ENCODE measurements at regions not wholly inside any gene's neighbourhood (a gene's known extent, or its start where the extent isn't known, plus 50 kb on each side); places are given as distances from the start of the nearest gene placed in this dataset.

GRCh38 chr4:175374459-175374858 is 437.6 kb downstream of the GPM6A start (continued):
- TF ChIP-seq, protein P1, sequence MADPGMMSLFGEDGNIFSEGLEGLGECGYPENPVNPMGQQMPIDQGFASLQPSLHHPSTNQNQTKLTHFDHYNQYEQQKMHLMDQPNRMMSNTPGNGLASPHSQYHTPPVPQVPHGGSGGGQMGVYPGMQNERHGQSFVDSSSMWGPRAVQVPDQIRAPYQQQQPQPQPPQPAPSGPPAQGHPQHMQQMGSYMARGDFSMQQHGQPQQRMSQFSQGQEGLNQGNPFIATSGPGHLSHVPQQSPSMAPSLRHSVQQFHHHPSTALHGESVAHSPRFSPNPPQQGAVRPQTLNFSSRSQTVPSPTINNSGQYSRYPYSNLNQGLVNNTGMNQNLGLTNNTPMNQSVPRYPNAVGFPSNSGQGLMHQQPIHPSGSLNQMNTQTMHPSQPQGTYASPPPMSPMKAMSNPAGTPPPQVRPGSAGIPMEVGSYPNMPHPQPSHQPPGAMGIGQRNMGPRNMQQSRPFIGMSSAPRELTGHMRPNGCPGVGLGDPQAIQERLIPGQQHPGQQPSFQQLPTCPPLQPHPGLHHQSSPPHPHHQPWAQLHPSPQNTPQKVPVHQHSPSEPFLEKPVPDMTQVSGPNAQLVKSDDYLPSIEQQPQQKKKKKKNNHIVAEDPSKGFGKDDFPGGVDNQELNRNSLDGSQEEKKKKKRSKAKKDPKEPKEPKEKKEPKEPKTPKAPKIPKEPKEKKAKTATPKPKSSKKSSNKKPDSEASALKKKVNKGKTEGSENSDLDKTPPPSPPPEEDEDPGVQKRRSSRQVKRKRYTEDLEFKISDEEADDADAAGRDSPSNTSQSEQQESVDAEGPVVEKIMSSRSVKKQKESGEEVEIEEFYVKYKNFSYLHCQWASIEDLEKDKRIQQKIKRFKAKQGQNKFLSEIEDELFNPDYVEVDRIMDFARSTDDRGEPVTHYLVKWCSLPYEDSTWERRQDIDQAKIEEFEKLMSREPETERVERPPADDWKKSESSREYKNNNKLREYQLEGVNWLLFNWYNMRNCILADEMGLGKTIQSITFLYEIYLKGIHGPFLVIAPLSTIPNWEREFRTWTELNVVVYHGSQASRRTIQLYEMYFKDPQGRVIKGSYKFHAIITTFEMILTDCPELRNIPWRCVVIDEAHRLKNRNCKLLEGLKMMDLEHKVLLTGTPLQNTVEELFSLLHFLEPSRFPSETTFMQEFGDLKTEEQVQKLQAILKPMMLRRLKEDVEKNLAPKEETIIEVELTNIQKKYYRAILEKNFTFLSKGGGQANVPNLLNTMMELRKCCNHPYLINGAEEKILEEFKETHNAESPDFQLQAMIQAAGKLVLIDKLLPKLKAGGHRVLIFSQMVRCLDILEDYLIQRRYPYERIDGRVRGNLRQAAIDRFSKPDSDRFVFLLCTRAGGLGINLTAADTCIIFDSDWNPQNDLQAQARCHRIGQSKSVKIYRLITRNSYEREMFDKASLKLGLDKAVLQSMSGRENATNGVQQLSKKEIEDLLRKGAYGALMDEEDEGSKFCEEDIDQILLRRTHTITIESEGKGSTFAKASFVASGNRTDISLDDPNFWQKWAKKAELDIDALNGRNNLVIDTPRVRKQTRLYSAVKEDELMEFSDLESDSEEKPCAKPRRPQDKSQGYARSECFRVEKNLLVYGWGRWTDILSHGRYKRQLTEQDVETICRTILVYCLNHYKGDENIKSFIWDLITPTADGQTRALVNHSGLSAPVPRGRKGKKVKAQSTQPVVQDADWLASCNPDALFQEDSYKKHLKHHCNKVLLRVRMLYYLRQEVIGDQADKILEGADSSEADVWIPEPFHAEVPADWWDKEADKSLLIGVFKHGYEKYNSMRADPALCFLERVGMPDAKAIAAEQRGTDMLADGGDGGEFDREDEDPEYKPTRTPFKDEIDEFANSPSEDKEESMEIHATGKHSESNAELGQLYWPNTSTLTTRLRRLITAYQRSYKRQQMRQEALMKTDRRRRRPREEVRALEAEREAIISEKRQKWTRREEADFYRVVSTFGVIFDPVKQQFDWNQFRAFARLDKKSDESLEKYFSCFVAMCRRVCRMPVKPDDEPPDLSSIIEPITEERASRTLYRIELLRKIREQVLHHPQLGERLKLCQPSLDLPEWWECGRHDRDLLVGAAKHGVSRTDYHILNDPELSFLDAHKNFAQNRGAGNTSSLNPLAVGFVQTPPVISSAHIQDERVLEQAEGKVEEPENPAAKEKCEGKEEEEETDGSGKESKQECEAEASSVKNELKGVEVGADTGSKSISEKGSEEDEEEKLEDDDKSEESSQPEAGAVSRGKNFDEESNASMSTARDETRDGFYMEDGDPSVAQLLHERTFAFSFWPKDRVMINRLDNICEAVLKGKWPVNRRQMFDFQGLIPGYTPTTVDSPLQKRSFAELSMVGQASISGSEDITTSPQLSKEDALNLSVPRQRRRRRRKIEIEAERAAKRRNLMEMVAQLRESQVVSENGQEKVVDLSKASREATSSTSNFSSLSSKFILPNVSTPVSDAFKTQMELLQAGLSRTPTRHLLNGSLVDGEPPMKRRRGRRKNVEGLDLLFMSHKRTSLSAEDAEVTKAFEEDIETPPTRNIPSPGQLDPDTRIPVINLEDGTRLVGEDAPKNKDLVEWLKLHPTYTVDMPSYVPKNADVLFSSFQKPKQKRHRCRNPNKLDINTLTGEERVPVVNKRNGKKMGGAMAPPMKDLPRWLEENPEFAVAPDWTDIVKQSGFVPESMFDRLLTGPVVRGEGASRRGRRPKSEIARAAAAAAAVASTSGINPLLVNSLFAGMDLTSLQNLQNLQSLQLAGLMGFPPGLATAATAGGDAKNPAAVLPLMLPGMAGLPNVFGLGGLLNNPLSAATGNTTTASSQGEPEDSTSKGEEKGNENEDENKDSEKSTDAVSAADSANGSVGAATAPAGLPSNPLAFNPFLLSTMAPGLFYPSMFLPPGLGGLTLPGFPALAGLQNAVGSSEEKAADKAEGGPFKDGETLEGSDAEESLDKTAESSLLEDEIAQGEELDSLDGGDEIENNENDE (IDR thresholded peaks at IDR 0.05; ENCODE audit: insufficient replicate concordance, low read length): no peak

Data from H1 (cell line).